GM19035 (cell line): ENCODE measurements at regions not wholly inside any gene's neighbourhood (a gene's known extent, or its start where the extent isn't known, plus 50 kb on each side); places are given as distances from the start of the nearest gene placed in this dataset.
"Not testable (repeated sequence)": the region's sequence is repeated elsewhere in the genome, so short reads cannot be mapped to it uniquely, and the experiment has no call there.

Experiments
- ATAC-seq: cut with Tn5 transposase; IDR thresholded peaks from one replicate; pipeline ENCODE4 v1.9.1; 2021; ENCODE audit not compliant: unreplicated experiment

GRCh38 chrX:16067886-16068515 lies 55.4 kb upstream of the GRPR start:
- peak; percentile 75 for ATAC-seq

- no peak for ATAC-seq
These were observed 59.4 kb upstream of the GRPR start for GRCh38 chrX:16063921-16064320.

- ATAC-seq = no peak
These were observed 60.2 kb upstream of the GRPR start for GRCh38 chrX:16063141-16063540.

- no peak for ATAC-seq
These were observed 62.1 kb upstream of the GRPR start for GRCh38 chrX:16061296-16061695.

GRCh38 chrX:16060252-16060651 lies 63.1 kb upstream of the GRPR start:
- no peak for ATAC-seq

- not testable (repeated sequence) for ATAC-seq
These were observed 74.2 kb upstream of the GRPR start for GRCh38 chrX:16049126-16049525.

GRCh38 chrX:16042980-16043379 lies 80.4 kb upstream of the GRPR start:
- ATAC-seq = no peak

- no peak for ATAC-seq
These were observed 83.5 kb upstream of the GRPR start for GRCh38 chrX:16039834-16040233.

GRCh38 chrX:16039363-16039762 lies 84.0 kb upstream of the GRPR start:
- ATAC-seq = no peak

- ATAC-seq = no peak
These were observed 90.0 kb upstream of the GRPR start for GRCh38 chrX:16033331-16033730.

GRCh38 chrX:16028576-16028975 lies 94.8 kb upstream of the GRPR start:
- no peak for ATAC-seq

GRCh38 chrX:16023790-16024734 lies 99.3 kb upstream of the GRPR start:
- ATAC-seq = peak; percentile 97

GRCh38 chrX:16022580-16023200 lies 100.7 kb upstream of the GRPR start:
- ATAC-seq = no peak

GRCh38 chrX:16018291-16018690 lies 105.1 kb upstream of the GRPR start:
- ATAC-seq = no peak

- no peak for ATAC-seq
These were observed 109.2 kb upstream of the GRPR start for GRCh38 chrX:16014171-16014570.

GRCh38 chrX:16012250-16012649 lies 111.1 kb upstream of the GRPR start:
- ATAC-seq = no peak

- no peak for ATAC-seq
These were observed 117.4 kb upstream of the GRPR start for GRCh38 chrX:16005917-16006316.

GRCh38 chrX:16002185-16002584 lies 121.2 kb upstream of the GRPR start:
- ATAC-seq = no peak

GRCh38 chrX:15998350-15998749 lies 125.0 kb upstream of the GRPR start:
- ATAC-seq = no peak

- no peak for ATAC-seq
These were observed 133.6 kb upstream of the GRPR start for GRCh38 chrX:15989716-15990115.

- ATAC-seq = no peak
These were observed 134.3 kb upstream of the AP1S2 start for GRCh38 chrX:15988661-15989603.
